WTC11 (cell line): ENCODE measurements at regions not wholly inside any gene's neighbourhood (a gene's known extent, or its start where the extent isn't known, plus 50 kb on each side); places are given as distances from the start of the nearest gene placed in this dataset.

Experiments used
- CREM ChIP-seq: sonication (generic); formaldehyde crosslinking; IDR thresholded peaks from 2 replicates; pipeline ENCODE4 v1.8.1; 2022; ENCODE audit warnings: mild to moderate bottlenecking, missing genetic modification reagents, moderate library complexity
- CTCF ChIP-seq: fragments of 200-600 bp; IDR thresholded peaks from 2 replicates; pipeline ENCODE4 v1.8.0; 2022; ENCODE audit warnings: antibody characterized with exemption
- E2F5 ChIP-seq: sonication (generic); formaldehyde crosslinking; IDR thresholded peaks from 2 replicates; pipeline ENCODE4 v1.8.1; 2022; ENCODE audit warnings: mild to moderate bottlenecking, moderate library complexity, missing genetic modification reagents
- FOXK1 ChIP-seq: sonication (generic); formaldehyde crosslinking; IDR thresholded peaks from 2 replicates; pipeline ENCODE4 v1.8.0; 2022; ENCODE audit warnings: mild to moderate bottlenecking, moderate library complexity, missing genetic modification reagents
- JUN ChIP-seq: sonication (generic); formaldehyde crosslinking; IDR thresholded peaks from 2 replicates; pipeline ENCODE4 v1.8.0; 2023; ENCODE audit warnings: mild to moderate bottlenecking, missing genetic modification reagents
- MAX ChIP-seq: sonication (generic); formaldehyde crosslinking; IDR thresholded peaks from 2 replicates; pipeline ENCODE4 v1.8.0; 2022; ENCODE audit warnings: mild to moderate bottlenecking, missing genetic modification reagents
- SP1 ChIP-seq: sonication (generic); formaldehyde crosslinking; conservative IDR thresholded peaks from 2 replicates; pipeline ENCODE4 v1.8.1; 2022; ENCODE audit warnings: missing genetic modification reagents
- TCF7 ChIP-seq: sonication (generic); formaldehyde crosslinking; IDR thresholded peaks from 2 replicates; pipeline ENCODE4 v1.8.0; 2022; ENCODE audit warnings: mild to moderate bottlenecking, low read depth, missing genetic modification reagents, moderate library complexity
- USF2 ChIP-seq: sonication (generic); formaldehyde crosslinking; IDR thresholded peaks from 2 replicates; pipeline ENCODE4 v1.8.1; 2023; ENCODE audit warnings: mild to moderate bottlenecking, missing genetic modification reagents, moderate library complexity
- ZBTB43 ChIP-seq: sonication (generic); formaldehyde crosslinking; IDR thresholded peaks from 2 replicates; pipeline ENCODE4 v1.8.1; 2023; ENCODE audit warnings: mild to moderate bottlenecking, missing genetic modification reagents
- ZSCAN18 ChIP-seq: fragments of 250-450 bp; sonication (Bioruptor Pico); IDR thresholded peaks from 2 replicates; pipeline ENCODE4 v2.1.2; 2022; ENCODE audit warnings: mild to moderate bottlenecking, moderate library complexity
- TF ChIP-seq, protein P1 (sequence below): sonication (generic); formaldehyde crosslinking; conservative IDR thresholded peaks from 2 replicates; pipeline ENCODE4 v1.8.1; 2022; ENCODE audit warnings: mild to moderate bottlenecking, missing genetic modification reagents
- TF ChIP-seq, protein P2 (sequence below): sonication (generic); formaldehyde crosslinking; IDR thresholded peaks from 2 replicates; pipeline ENCODE4 v1.8.0; 2022; ENCODE audit warnings: mild to moderate bottlenecking, missing genetic modification reagents

DNA sequence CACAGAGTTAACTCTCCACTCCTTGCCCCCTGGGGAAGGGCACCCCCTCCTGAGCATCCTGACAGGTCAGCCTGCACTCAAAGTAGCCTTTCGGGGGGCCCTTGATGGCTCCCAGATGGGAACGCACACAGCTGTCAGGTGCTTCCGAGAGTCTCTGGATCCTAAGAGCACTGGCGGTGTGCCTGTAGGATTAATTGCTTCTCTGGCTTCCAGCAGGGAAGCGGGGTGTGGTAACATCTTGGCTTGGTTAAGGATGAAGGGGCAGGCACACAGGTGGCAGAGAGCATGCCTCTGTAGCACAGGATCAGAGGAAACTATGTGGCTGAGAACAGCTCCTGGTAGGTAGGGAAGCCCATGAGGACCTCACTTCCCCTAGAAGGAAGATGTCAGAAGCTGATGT, 199.8 kb downstream of the MIAT start:
- TF ChIP-seq ZBTB43 (CRISPR knock-in tag), result no peak
- no peak for TF ChIP-seq CTCF
- TF ChIP-seq, protein P1, sequence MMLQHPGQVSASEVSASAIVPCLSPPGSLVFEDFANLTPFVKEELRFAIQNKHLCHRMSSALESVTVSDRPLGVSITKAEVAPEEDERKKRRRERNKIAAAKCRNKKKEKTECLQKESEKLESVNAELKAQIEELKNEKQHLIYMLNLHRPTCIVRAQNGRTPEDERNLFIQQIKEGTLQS, result no peak
- no peak for TF ChIP-seq JUN (CRISPR knock-in tag)
- no peak for TF ChIP-seq TCF7 (CRISPR knock-in tag)
- no peak for TF ChIP-seq MAX (CRISPR knock-in tag)
- no peak for TF ChIP-seq FOXK1 (CRISPR knock-in tag)
- TF ChIP-seq CREM, result no peak
- no peak for TF ChIP-seq SP1 (CRISPR knock-in tag)
- no peak for TF ChIP-seq E2F5 (CRISPR knock-in tag)
- TF ChIP-seq USF2 (CRISPR knock-in tag), result no peak
- no peak for TF ChIP-seq ZSCAN18 (CRISPR knock-in tag)
- TF ChIP-seq, protein P2, sequence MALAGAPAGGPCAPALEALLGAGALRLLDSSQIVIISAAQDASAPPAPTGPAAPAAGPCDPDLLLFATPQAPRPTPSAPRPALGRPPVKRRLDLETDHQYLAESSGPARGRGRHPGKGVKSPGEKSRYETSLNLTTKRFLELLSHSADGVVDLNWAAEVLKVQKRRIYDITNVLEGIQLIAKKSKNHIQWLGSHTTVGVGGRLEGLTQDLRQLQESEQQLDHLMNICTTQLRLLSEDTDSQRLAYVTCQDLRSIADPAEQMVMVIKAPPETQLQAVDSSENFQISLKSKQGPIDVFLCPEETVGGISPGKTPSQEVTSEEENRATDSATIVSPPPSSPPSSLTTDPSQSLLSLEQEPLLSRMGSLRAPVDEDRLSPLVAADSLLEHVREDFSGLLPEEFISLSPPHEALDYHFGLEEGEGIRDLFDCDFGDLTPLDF (CRISPR knock-in tag), result no peak
